Heart right ventricle (tissue), 16 donors: ENCODE measurements at regions not wholly inside any gene's neighbourhood (a gene's known extent, or its start where the extent isn't known, plus 50 kb on each side); places are given as distances from the start of the nearest gene placed in this dataset.
A peak's percentile ranks its signal among the peaks of the same experiment; 100 is the strongest.

ENCODE experiments used
- ATAC-seq, 8 donors: fragments of 200-7000 bp; cut with Tn5 transposase; one replicate each; pipeline ENCODE4 v1.9.1; 2020; ENCODE audit warnings: mild to moderate bottlenecking in 8 of 8, moderate library complexity in 8 of 8, moderate number of reproducible peaks in 1 of 8
- DNase-seq, 2 donors: peaks; one replicate each; pipeline ENCODE4 v3.0.0-alpha.2; 2020
- H3K27ac ChIP-seq, 10 donors: fragments of 200-600 bp; sonication (generic) in 2 of 10; one replicate each; pipeline versions ENCODE4 v1.5.0 to v1.8.0; 2020 to 2022; ENCODE audit warnings: mild to moderate bottlenecking in 3 of 10
- H3K27me3 ChIP-seq, 7 donors: fragments of 200-600 bp; one replicate each; pipeline ENCODE4 v1.8.0; 2021 to 2022; ENCODE audit warnings: mild to moderate bottlenecking in 2 of 7
- H3K36me3 ChIP-seq, 9 donors: fragments of 200-600 bp; sonication (generic) in 1 of 9; one replicate each; pipeline versions ENCODE4 v1.5.0 to v1.8.0; 2020 to 2022; ENCODE audit warnings: mild to moderate bottlenecking in 2 of 9
- H3K4me1 ChIP-seq, 9 donors: fragments of 200-600 bp; sonication (generic) in 1 of 9; one replicate each; pipeline versions ENCODE4 v1.5.0 to v1.8.0; 2020 to 2022; ENCODE audit warnings: mild to moderate bottlenecking in 4 of 9
- H3K4me3 ChIP-seq, 10 donors: fragments of 200-600 bp; sonication (generic) in 2 of 10; one replicate each; pipeline versions ENCODE4 v1.5.0 to v1.8.0; 2020 to 2022; ENCODE audit warnings: mild to moderate bottlenecking in 7 of 10, moderate library complexity in 2 of 10
- H3K9me3 ChIP-seq, 11 donors: fragments of 200-600 bp in 10 of 11; sonication (generic) in 2 of 11; one replicate each; pipeline versions ENCODE4 v1.5.0 to v1.8.0; 2013 to 2022; ENCODE audit warnings: mild to moderate bottlenecking in 2 of 11, control low read depth in 1 of 11, moderate library complexity in 1 of 11
- WGBS, 2 donors: extraction: QIAGEN DNeasy Blood & Tissue Kit; methylation state at CpG; one replicate each; pipeline ENCODE4 v1.1.7; 2013; ENCODE audit warnings: inconsistent platforms in 1 of 2; 5-methylcytosine and 5-hydroxymethylcytosine counted together
- intact Hi-C, 10 donors: fragments of 100-400 bp; cut with DNase I; formaldehyde crosslinking; loops; one replicate each; pipeline versions ENCODE4 v1.11.1 to v1.14.2; 2022
- TF ChIP-seq, protein P1 (sequence below), 9 donors: fragments of 200-600 bp; sonication (generic) in 2 of 9; IDR thresholded peaks; one replicate each; pipeline versions ENCODE4 v1.5.0 to v1.8.0; 2021 to 2022; ENCODE audit warnings: antibody characterized with exemption in 9 of 9, mild to moderate bottlenecking in 5 of 9, moderate library complexity in 1 of 9
- donor health status: Arrhythmogenic right ventricular cardiomyopathy.
- donor health status: ischemic (EF 13 %, LVEDD 7.1; RV severe dilation, severe dysfunction).
- donor health status: healthy with polysubstance abuse.
- donor health status: DM: no; HTN: yes; CAD: no.
- donor health status: DM: no; HTN: no; CAD: no.
- donor health status: ischemic (EF 25% LVEDD 6.9; RV normal size, moderate dysfunction).
- donor health status: ischemic (EF 25% LVEDD 5.7; RV mildly dilated, moderate dysfunction).
- donor health status: healthy.
- donor health status: DM: yes; HTN: yes; CAD: no.
- donor health status: Ischemic cardiomyopathy.
- donor health status: ischemic (EF 35%, LVEDD 5.7; RV mildly dilated, moderate dysfunction).
- donor health status: nonischemic (EF 11% LVEDD 7.7; RV severe dilation, severe dysfunction).
- donor health status: DM: yes; HTN: yes; CAD: no.
- donor health status: PGD.
- donor health status: ischemic (EF 29% LVEDD 5.4; RV normal size, mild dysfunction).
- donor health status: nonischemic (EF 23%, LVEDD 6.1; RV moderate dilation, normal function).

DNA sequence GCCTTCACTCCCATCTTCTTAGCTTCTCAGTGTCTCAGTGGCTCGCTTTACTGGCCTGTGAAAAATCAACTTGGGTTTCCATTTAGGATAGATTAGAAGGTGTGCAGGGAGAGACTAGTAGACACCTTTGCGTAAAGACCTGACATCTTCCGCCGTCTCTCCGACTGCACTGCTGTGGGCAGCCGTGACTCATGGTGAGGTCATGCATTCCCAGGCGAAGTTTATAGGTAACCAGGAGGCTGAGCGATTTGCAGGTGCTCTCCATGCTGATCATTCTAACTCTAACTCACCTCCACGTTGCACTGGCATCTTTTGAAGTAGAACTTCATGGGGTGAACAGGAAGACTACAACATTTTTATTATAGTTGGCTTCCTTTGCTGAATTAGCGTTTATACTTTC lies 68.0 kb upstream of the ZNF438 start:
- no peak for ATAC-seq
- DNase-seq, result no peak
- no peaks in the 10 kb centered on the region for H3K36me3 ChIP-seq
- no peaks in the 10 kb centered on the region for H3K9me3 ChIP-seq
- intact Hi-C loops, result no loop called here
- H3K4me3 ChIP-seq, result no peak overlapping the region
- peak overlapping the region in 1 of 10 donors; percentile 9 for H3K27ac ChIP-seq
- peaks cover 0 to 12% (median 0%) of the 10 kb centered on the region in 9 donors for H3K4me1 ChIP-seq
- TF ChIP-seq, protein P1, sequence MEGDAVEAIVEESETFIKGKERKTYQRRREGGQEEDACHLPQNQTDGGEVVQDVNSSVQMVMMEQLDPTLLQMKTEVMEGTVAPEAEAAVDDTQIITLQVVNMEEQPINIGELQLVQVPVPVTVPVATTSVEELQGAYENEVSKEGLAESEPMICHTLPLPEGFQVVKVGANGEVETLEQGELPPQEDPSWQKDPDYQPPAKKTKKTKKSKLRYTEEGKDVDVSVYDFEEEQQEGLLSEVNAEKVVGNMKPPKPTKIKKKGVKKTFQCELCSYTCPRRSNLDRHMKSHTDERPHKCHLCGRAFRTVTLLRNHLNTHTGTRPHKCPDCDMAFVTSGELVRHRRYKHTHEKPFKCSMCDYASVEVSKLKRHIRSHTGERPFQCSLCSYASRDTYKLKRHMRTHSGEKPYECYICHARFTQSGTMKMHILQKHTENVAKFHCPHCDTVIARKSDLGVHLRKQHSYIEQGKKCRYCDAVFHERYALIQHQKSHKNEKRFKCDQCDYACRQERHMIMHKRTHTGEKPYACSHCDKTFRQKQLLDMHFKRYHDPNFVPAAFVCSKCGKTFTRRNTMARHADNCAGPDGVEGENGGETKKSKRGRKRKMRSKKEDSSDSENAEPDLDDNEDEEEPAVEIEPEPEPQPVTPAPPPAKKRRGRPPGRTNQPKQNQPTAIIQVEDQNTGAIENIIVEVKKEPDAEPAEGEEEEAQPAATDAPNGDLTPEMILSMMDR (IDR thresholded peaks at IDR 0.05), result no peak
- 89 to 91% methylated on average over 10 of the region's 10 CpGs for WGBS, 2 donors
- H3K27me3 ChIP-seq, result no peaks in the 10 kb centered on the region

DNA sequence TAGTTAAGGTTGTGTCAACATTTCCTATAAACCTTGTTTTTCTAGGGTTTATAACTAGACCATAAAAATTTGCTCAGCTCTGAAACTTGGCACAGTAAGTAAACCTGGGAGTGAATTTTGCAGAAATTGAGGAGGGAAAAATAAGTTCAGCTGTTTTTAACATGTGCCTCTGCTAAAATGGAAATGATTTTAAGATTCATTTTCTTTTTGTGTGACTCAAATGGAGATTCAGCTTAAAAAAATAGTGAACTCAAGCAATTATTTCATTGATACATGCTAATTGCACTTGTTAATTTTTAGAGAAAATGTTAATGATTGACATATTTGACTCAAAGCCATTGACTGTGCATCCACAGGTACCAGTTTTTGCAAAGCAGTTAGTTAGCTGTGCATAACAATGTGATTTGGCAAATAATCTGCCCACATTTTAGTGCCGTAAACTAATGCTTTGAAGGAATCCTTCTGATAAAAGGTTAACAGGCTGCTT lies 68.5 kb upstream of the ZNF438 start:
- Histone ChIP-seq H3K9me3 (no peaks in the 10 kb centered on the region), H3K4me3 (no peak overlapping the region), H3K27ac (no peak overlapping the region), H3K36me3 (no peaks in the 10 kb centered on the region), H3K27me3 (no peaks in the 10 kb centered on the region), H3K4me1 (peaks cover 0 to 12% (median 0%) of the 10 kb centered on the region in 9 donors)
- 93 to 98% methylated on average over 1 of the region's 1 CpG for WGBS, 2 donors
- TF ChIP-seq, protein P1 (IDR thresholded peaks at IDR 0.05), result no peak
- DNase-seq (no peak), ATAC-seq (no peak)
- intact Hi-C loops, result no loop called here

DNA sequence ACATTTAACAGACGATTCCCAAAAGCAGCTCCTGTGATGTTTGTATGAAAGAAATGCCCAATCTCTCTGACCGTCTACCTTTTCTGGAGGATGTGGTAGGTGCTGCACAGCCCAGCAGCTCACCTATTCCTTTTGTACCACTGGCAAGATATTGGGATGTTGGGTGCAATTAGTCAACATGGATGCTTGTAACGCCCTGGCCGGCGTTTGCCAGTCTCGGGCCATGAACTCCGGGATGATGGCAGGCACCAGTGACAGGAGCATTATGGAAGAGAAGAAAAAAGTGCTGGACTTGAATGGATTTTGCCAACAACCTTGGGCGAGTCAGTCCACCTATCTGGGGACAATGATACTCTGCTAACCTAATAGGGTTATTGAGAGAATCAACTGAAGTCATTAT lies 69.0 kb upstream of the ZNF438 start:
- DNase-seq, result no peak
- Histone ChIP-seq H3K9me3 (no peaks in the 10 kb centered on the region), H3K36me3 (no peaks in the 10 kb centered on the region), H3K4me3 (no peak overlapping the region), H3K27me3 (no peaks in the 10 kb centered on the region), H3K4me1 (peaks cover 0 to 12% (median 0%) of the 10 kb centered on the region in 9 donors), H3K27ac (no peak overlapping the region)
- no peak for ATAC-seq
- WGBS, 2 donors, result 96% methylated on average over 8 of the region's 8 CpGs
- TF ChIP-seq, protein P1 (IDR thresholded peaks at IDR 0.05), result no peak
- intact Hi-C loops, result no loop called here

DNA sequence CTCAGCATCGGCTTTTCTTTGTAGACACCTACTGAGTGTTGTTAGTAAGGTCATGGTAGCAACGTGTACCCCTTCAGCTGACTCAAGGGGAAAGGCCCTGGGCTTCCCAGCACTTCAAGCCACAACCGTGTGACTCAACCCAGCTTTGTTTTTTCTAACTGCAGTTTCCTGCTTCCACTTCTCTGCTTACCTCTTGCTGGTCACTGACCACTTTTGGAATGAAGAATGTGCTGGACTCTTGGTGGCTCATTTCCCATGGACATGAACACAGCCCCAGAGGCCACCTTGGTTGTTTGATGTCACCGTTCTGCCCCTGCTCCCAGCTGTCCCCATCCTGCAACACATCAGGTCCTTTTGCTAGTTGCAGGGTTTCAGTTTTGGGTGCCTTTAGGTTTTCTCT lies 69.5 kb upstream of the ZNF438 start:
- intact Hi-C loops, result no loop called here
- ATAC-seq, result no peak

More for the DNA sequence above, 69.5 kb upstream of the ZNF438 start:
- Histone ChIP-seq H3K4me1 (peaks cover 0 to 12% (median 0%) of the 10 kb centered on the region in 9 donors), H3K9me3 (no peaks in the 10 kb centered on the region), H3K27me3 (no peaks in the 10 kb centered on the region), H3K27ac (peak overlapping the region in 1 of 10 donors; percentile 31), H3K4me3 (no peak overlapping the region), H3K36me3 (no peaks in the 10 kb centered on the region)
- 64 to 74% methylated on average over 4 of the region's 4 CpGs for WGBS, 2 donors
- TF ChIP-seq, protein P1 (IDR thresholded peaks at IDR 0.05), result no peak
- DNase-seq, result no peak
